MM.1S (cell line): ENCODE measurements at regions not wholly inside any gene's neighbourhood (a gene's known extent, or its start where the extent isn't known, plus 50 kb on each side); places are given as distances from the start of the nearest gene placed in this dataset.

ENCODE experiments used
- DNase-seq: peaks from one replicate; pipeline ENCODE4 v3.0.0-alpha.2; 2015
- H2AFZ ChIP-seq: fragments of 300-600 bp; sonication (generic); 2 replicates; pipeline ENCODE4 v1.6.0; 2016; ENCODE audit warnings: antibody characterized with exemption, low read length
- H3F3A ChIP-seq: fragments of 300-600 bp; sonication (generic); 2 replicates; pipeline ENCODE4 v1.6.1; 2016; ENCODE audit warnings: mild to moderate bottlenecking, antibody characterized with exemption, low read length, moderate library complexity, mixed read lengths; ENCODE audit not compliant: insufficient read depth
- H3K27ac ChIP-seq: fragments of 300-600 bp; sonication (generic); 2 replicates; pipeline ENCODE4 v1.5.1; 2016; ENCODE audit warnings: mild to moderate bottlenecking, low read length
- H3K27me3 ChIP-seq: fragments of 300-600 bp; sonication (generic); replicated peaks from 2 replicates; pipeline ENCODE4 v1.6.0; 2016; ENCODE audit warnings: low read length; ENCODE audit not compliant: insufficient read depth
- H3K36me3 ChIP-seq: fragments of 300-600 bp; sonication (generic); replicated peaks from 2 replicates; pipeline ENCODE4 v1.6.1; 2016; ENCODE audit warnings: mild to moderate bottlenecking, low read length, mixed read lengths; ENCODE audit not compliant: insufficient read depth
- H3K4me1 ChIP-seq: fragments of 300-600 bp; sonication (generic); 2 replicates; pipeline ENCODE4 v1.6.1; 2016; ENCODE audit warnings: low read length, mixed read lengths
- H3K4me2 ChIP-seq: fragments of 300-600 bp; sonication (generic); 2 replicates; pipeline ENCODE4 v1.6.0; 2016; ENCODE audit warnings: low read depth, low read length
- H3K4me3 ChIP-seq: fragments of 300-600 bp; sonication (generic); 2 replicates; pipeline ENCODE4 v1.5.1; 2016; ENCODE audit warnings: low read length, mixed read lengths
- H3K79me2 ChIP-seq: fragments of 300-600 bp; sonication (generic); 2 replicates; pipeline ENCODE4 v1.6.1; 2016; ENCODE audit warnings: mixed run types, low read length, mixed read lengths
- H3K9ac ChIP-seq: fragments of 300-600 bp; sonication (generic); 2 replicates; pipeline ENCODE4 v1.6.1; 2016; ENCODE audit warnings: low read length, mixed read lengths
- H3K9me2 ChIP-seq: fragments of 300-600 bp; sonication (generic); replicated peaks from 2 replicates; pipeline ENCODE4 v1.6.1; 2016; ENCODE audit warnings: mild to moderate bottlenecking, low read length, mixed read lengths; ENCODE audit not compliant: insufficient read depth
- H3K9me3 ChIP-seq: fragments of 300-600 bp; sonication (generic); replicated peaks from 2 replicates; pipeline ENCODE4 v1.6.1; 2016; ENCODE audit warnings: mild to moderate bottlenecking, low read length, mixed read lengths; ENCODE audit not compliant: insufficient read depth
- H4K20me1 ChIP-seq: fragments of 300-600 bp; sonication (generic); 2 replicates; pipeline ENCODE4 v1.6.1; 2016; ENCODE audit warnings: mild to moderate bottlenecking, low read length, moderate library complexity, mixed read lengths; ENCODE audit not compliant: insufficient read depth
- CTCF ChIP-seq: fragments of 300-600 bp; sonication (generic); IDR thresholded peaks from 2 replicates; pipeline ENCODE4 v1.5.1; 2016; ENCODE audit warnings: antibody characterized with exemption, low read length, mixed read lengths
- EZH2 ChIP-seq: fragments of 300-600 bp; sonication (generic); optimal IDR thresholded peaks from 2 replicates; pipeline ENCODE3; 2017; ENCODE audit warnings: low read depth, mild to moderate bottlenecking, antibody characterized with exemption, low read length, mixed read lengths
- EZH2phosphoT487 ChIP-seq: fragments of 300-600 bp; sonication (generic); IDR thresholded peaks from 2 replicates; pipeline ENCODE4 v1.6.1; 2018; ENCODE audit warnings: antibody characterized with exemption, low read length

GRCh38 chr15:93164409-93164808 lies 75.4 kb upstream of the RGMA start:
- Histone ChIP-seq H2AFZ (no peak overlapping the region), H3K9me2 (no peaks in the 10 kb centered on the region), H3K36me3 (no peaks in the 10 kb centered on the region), H3F3A (no peaks in the 10 kb centered on the region), H3K4me2 (no peak overlapping the region), H3K79me2 (no peaks in the 10 kb centered on the region), H3K27me3 (no peaks in the 10 kb centered on the region), H3K9me3 (no peaks in the 10 kb centered on the region), H3K27ac (no peak overlapping the region), H3K4me1 (no peaks in the 10 kb centered on the region), H3K4me3 (no peak overlapping the region), H4K20me1 (no peaks in the 10 kb centered on the region), H3K9ac (no peak overlapping the region)
- TF ChIP-seq CTCF (no peak), EZH2 (no peak), EZH2phosphoT487 (no peak)
- no peak for DNase-seq

GRCh38 chr15:93162560-93162959 lies 73.5 kb upstream of the RGMA start:
- no peak overlapping the region for H3K9ac ChIP-seq
- H3K4me1 ChIP-seq: no peaks in the 10 kb centered on the region
- H3K4me2 ChIP-seq: no peak overlapping the region
- no peaks in the 10 kb centered on the region for H4K20me1 ChIP-seq
- no peaks in the 10 kb centered on the region for H3K27me3 ChIP-seq
- no peaks in the 10 kb centered on the region for H3K9me3 ChIP-seq
- H3K79me2 ChIP-seq: no peaks in the 10 kb centered on the region
- H3F3A ChIP-seq: no peaks in the 10 kb centered on the region
- H3K27ac ChIP-seq: no peak overlapping the region
- H3K9me2 ChIP-seq: no peaks in the 10 kb centered on the region
- no peak overlapping the region for H2AFZ ChIP-seq
- no peak for DNase-seq
- no peaks in the 10 kb centered on the region for H3K36me3 ChIP-seq
- H3K4me3 ChIP-seq: no peak overlapping the region
- TF ChIP-seq CTCF (no peak), EZH2 (no peak), EZH2phosphoT487 (no peak)

GRCh38 chr15:93159930-93160329 lies 70.9 kb upstream of the RGMA start:
- no peaks in the 10 kb centered on the region for H3K36me3 ChIP-seq
- DNase-seq: no peak
- H2AFZ ChIP-seq: no peak overlapping the region
- no peaks in the 10 kb centered on the region for H4K20me1 ChIP-seq
- H3K27ac ChIP-seq: no peak overlapping the region
- no peaks in the 10 kb centered on the region for H3K27me3 ChIP-seq
- no peaks in the 10 kb centered on the region for H3K4me1 ChIP-seq
- H3K9ac ChIP-seq: no peak overlapping the region
- no peaks in the 10 kb centered on the region for H3F3A ChIP-seq
- no peaks in the 10 kb centered on the region for H3K9me3 ChIP-seq
- no peaks in the 10 kb centered on the region for H3K9me2 ChIP-seq
- no peak overlapping the region for H3K4me2 ChIP-seq
- no peaks in the 10 kb centered on the region for H3K79me2 ChIP-seq
- TF ChIP-seq EZH2: no peak
- no peak for TF ChIP-seq EZH2phosphoT487
- no peak for TF ChIP-seq CTCF
- H3K4me3 ChIP-seq: no peak overlapping the region
